HCT116 (cell line): ENCODE measurements at regions not wholly inside any gene's neighbourhood (a gene's known extent, or its start where the extent isn't known, plus 50 kb on each side); places are given as distances from the start of the nearest gene placed in this dataset.

Experiments
- ATAC-seq: fragments of 200-7000 bp; cut with Tn5 transposase; 2 replicates; pipeline ENCODE4 v1.9.1; 2020; ENCODE audit warnings: mild to moderate bottlenecking, moderate library complexity
- BruUV-seq: library from RNA; stranded (reverse); fragments of 400-500 nt; replicated peaks from 2 replicates; lab custom pipeline; 2021; lab: Mats Ljungman, UMichigan
- CTCF ChIA-PET: fragments of 300-600 bp; sonication (Branson Sonifier 250); formaldehyde crosslinking; loops from one replicate; lab custom pipeline; 2021; ENCODE audit warnings: antibody characterized with exemption; lab: Charles Lee
- POLR2A ChIA-PET: fragments of 300-600, 350-600 bp; sonication (Branson Sonifier 250); formaldehyde crosslinking; loops from one replicate; lab custom pipeline; 2021; ENCODE audit warnings: antibody characterized with exemption; lab: Charles Lee
- RAD21 ChIA-PET, 2 experiments: fragments of 300-600 bp; sonication (Branson Sonifier 250); formaldehyde crosslinking; loops; one replicate each; lab custom pipeline; 2023; ENCODE audit warnings: low total read pairs in 2 of 2; ENCODE audit not compliant: uncharacterized antibody in 2 of 2, unreplicated experiment in 2 of 2, low non-redundant PET in 1 of 2; lab: Charles Lee
- DNase-seq: peaks from one replicate; pipeline ENCODE4 v3.0.0-alpha.2; 2010; ENCODE audit warnings: low read depth, low spot score
- H2AFZ ChIP-seq: fragments of 200-600 bp; shearing (Covaris generic), sonication (generic); 2 replicates; pipeline ENCODE4 v1.6.1; 2017; ENCODE audit warnings: low read depth, mixed run types, mixed read lengths, antibody characterized with exemption, low read length; ENCODE audit not compliant: poor library complexity, severe bottlenecking
- H3K27ac ChIP-seq: 2 replicates; pipeline ENCODE4 v1.5.1; 2012; ENCODE audit warnings: low read depth, low read length
- H3K27me3 ChIP-seq: fragments of 200-600 bp; sonication (generic); 2 replicates; pipeline ENCODE4 v1.6.1; 2016; ENCODE audit warnings: mixed run types, low read length, mixed read lengths; ENCODE audit not compliant: insufficient read depth
- H3K36me3 ChIP-seq, 2 experiments: fragments of 200-500 bp in 1 of 2; fragments of 200-600 bp in 1 of 2; sonication (Bioruptor generic) in 1 of 2; sonication (generic) in 1 of 2; 2 replicates each; pipeline versions ENCODE4 v1.5.1 to v1.6.1; 2014 to 2016; ENCODE audit warnings: low read length in 2 of 2, inconsistent platforms in 1 of 2, mixed read lengths in 1 of 2, mixed run types in 1 of 2; ENCODE audit not compliant: insufficient read depth in 2 of 2, control insufficient read depth in 1 of 2
- H3K4me1 ChIP-seq, 2 experiments: fragments of 200-600 bp in 1 of 2; sonication (generic) in 1 of 2; 2 replicates each; pipeline versions ENCODE4 v1.5.1 to v1.6.1; 2012 to 2017; ENCODE audit warnings: low read length in 2 of 2, inconsistent platforms in 1 of 2, mild to moderate bottlenecking in 1 of 2, mixed read lengths in 1 of 2, mixed run types in 1 of 2, moderate library complexity in 1 of 2; ENCODE audit not compliant: insufficient read depth in 2 of 2, control insufficient read depth in 1 of 2
- H3K4me2 ChIP-seq: fragments of 200-600 bp; sonication (generic); 2 replicates; pipeline ENCODE4 v1.6.1; 2017; ENCODE audit warnings: mixed run types, low read length, mixed read lengths
- H3K4me3 ChIP-seq, 2 experiments: fragments of 200-600 bp in 1 of 2; sonication (generic) in 1 of 2; replicated peaks in 1 of 2; 2 replicates each; pipeline ENCODE4 v1.5.1; 2011 to 2016; ENCODE audit warnings: low read length in 2 of 2, control low read depth in 1 of 2, low read depth in 1 of 2, mild to moderate bottlenecking in 1 of 2, mixed read lengths in 1 of 2, mixed run types in 1 of 2
- H3K79me2 ChIP-seq: fragments of 200-600 bp; sonication (generic); 2 replicates; pipeline ENCODE4 v1.6.1; 2017; ENCODE audit warnings: mild to moderate bottlenecking, mixed run types, low read length, moderate library complexity, mixed read lengths; ENCODE audit not compliant: insufficient read depth
- H3K9ac ChIP-seq: fragments of 200-600 bp; sonication (generic); 2 replicates; pipeline ENCODE4 v1.6.1; 2016; ENCODE audit warnings: low read length, mixed read lengths
- H3K9me2 ChIP-seq: fragments of 200-600 bp; sonication (generic), shearing (Covaris generic); 2 replicates; pipeline ENCODE4 v1.6.1; 2017; ENCODE audit warnings: mixed run types, mild to moderate bottlenecking, moderate library complexity; ENCODE audit not compliant: insufficient read depth
- H3K9me3 ChIP-seq, 2 experiments: fragments of 200-500 bp in 1 of 2; fragments of 200-600 bp in 1 of 2; sonication (Bioruptor generic) in 1 of 2; sonication (generic) in 1 of 2; 2 replicates each; pipeline ENCODE4 v1.6.1; 2014 to 2017; ENCODE audit warnings: low read length in 2 of 2, mixed read lengths in 2 of 2, inconsistent platforms in 1 of 2, low read depth in 1 of 2, mild to moderate bottlenecking in 1 of 2, mixed run types in 1 of 2, moderate library complexity in 1 of 2; ENCODE audit not compliant: control insufficient read depth in 1 of 2, insufficient read depth in 1 of 2
- H4K20me1 ChIP-seq: fragments of 200-600 bp; sonication (generic), shearing (Covaris generic); 2 replicates; pipeline ENCODE4 v1.6.1; 2017; ENCODE audit warnings: mixed run types, mild to moderate bottlenecking, moderate library complexity; ENCODE audit not compliant: insufficient read depth
- ATF3 ChIP-seq: IDR thresholded peaks from 2 replicates; pipeline ENCODE4 v1.6.1; 2012
- CBX3 ChIP-seq: IDR thresholded peaks from 2 replicates; pipeline ENCODE4 v1.6.1; 2012; ENCODE audit warnings: low read depth
- CEBPB ChIP-seq: IDR thresholded peaks from 2 replicates; pipeline ENCODE4 v1.6.1; 2012; ENCODE audit warnings: low read depth
- CTCF ChIP-seq, 3 experiments: fragments of 200-600 bp in 1 of 3; sonication (generic) in 1 of 3; IDR thresholded peaks in 2 of 3; conservative IDR thresholded peaks in 1 of 3; 2 replicates each; pipeline ENCODE4 v1.5.1; 2012 to 2017; ENCODE audit warnings: low read depth in 2 of 3, low read length in 2 of 3, antibody characterized with exemption in 1 of 3, borderline replicate concordance in 1 of 3, control low read depth in 1 of 3, mild to moderate bottlenecking in 1 of 3, mixed read lengths in 1 of 3, mixed run types in 1 of 3, moderate library complexity in 1 of 3; ENCODE audit not compliant: insufficient read depth in 1 of 3
- EGR1 ChIP-seq: IDR thresholded peaks from 2 replicates; pipeline ENCODE4 v1.6.1; 2012; ENCODE audit warnings: low read depth
- ELF1 ChIP-seq: IDR thresholded peaks from 2 replicates; pipeline ENCODE4 v1.6.1; 2012; ENCODE audit warnings: low read depth, borderline replicate concordance
- EZH2 ChIP-seq: fragments of 200-600 bp; sonication (generic); IDR thresholded peaks from 2 replicates; pipeline ENCODE4 v1.6.1; 2017; ENCODE audit warnings: antibody characterized with exemption, mixed run types
- FOSL1 ChIP-seq: IDR thresholded peaks from 2 replicates; pipeline ENCODE4 v1.6.1; 2012; ENCODE audit warnings: low read depth
- JUND ChIP-seq: IDR thresholded peaks from 2 replicates; pipeline ENCODE4 v1.6.1; 2012
- MAX ChIP-seq: IDR thresholded peaks from 2 replicates; pipeline ENCODE4 v1.6.1; 2012
- POLR2A ChIP-seq: IDR thresholded peaks from 2 replicates; pipeline ENCODE4 v1.7.0; 2011; ENCODE audit warnings: borderline replicate concordance; ENCODE audit not compliant: insufficient read depth, insufficient read length; ENCODE audit errors: extremely low read depth
- RAD21 ChIP-seq: IDR thresholded peaks from 2 replicates; pipeline ENCODE4 v1.6.1; 2012; ENCODE audit warnings: low read depth, mild to moderate bottlenecking
- SIN3A ChIP-seq: IDR thresholded peaks from 2 replicates; pipeline ENCODE4 v1.6.1; 2012; ENCODE audit warnings: low read depth
- SRF ChIP-seq: IDR thresholded peaks from 2 replicates; pipeline ENCODE4 v1.6.1; 2012; ENCODE audit warnings: low read depth
- YY1 ChIP-seq: IDR thresholded peaks from 2 replicates; pipeline ENCODE4 v1.6.1; 2011; ENCODE audit warnings: low read length, low read depth, moderate library complexity, mild to moderate bottlenecking; ENCODE audit not compliant: insufficient replicate concordance; ENCODE audit errors: extremely low read depth
- ZFX ChIP-seq: fragments of 450-650 bp; IDR thresholded peaks from 2 replicates; pipeline ENCODE4 v1.6.1; 2017
- intact Hi-C: fragments of 100-400 bp; cut with micrococcal nuclease; formaldehyde crosslinking; loops from 2 replicates; pipeline ENCODE4 v1.10.0; 2022

GRCh38 chr1:239169276-239169675 is 217.1 kb upstream of the CHRM3 start:
- no peak for TF ChIP-seq POLR2A
- TF ChIP-seq SRF: no peak
- Histone ChIP-seq H3K9me2 (no peaks in the 10 kb centered on the region), H3K9ac (no peak overlapping the region), H3K4me2 (no peak overlapping the region), H3K4me3 (no peak overlapping the region), H3K9me3 (peaks cover 3 to 28% of the 10 kb centered on the region in 2 experiments; a peak in 2 of 4 replicates), H3K36me3 (no peaks in the 10 kb centered on the region), H2AFZ (no peak overlapping the region), H3K79me2 (no peaks in the 10 kb centered on the region), H4K20me1 (no peaks in the 10 kb centered on the region), H3K27me3 (no peaks in the 10 kb centered on the region), H3K4me1 (no peaks in the 10 kb centered on the region), H3K27ac (no peak overlapping the region)
- POLR2A ChIA-PET: no interaction called here
- intact Hi-C loops: no loop called here
- BruUV-seq: no TSS peak
- CTCF ChIA-PET: no interaction called here
- ATAC-seq (no peak), DNase-seq (no peak)
- RAD21 ChIA-PET: no interaction called here

- Histone ChIP-seq H3K4me2 (no peak overlapping the region), H3K9me3 (peaks cover 3 to 28% of the 10 kb centered on the region in 2 experiments; a peak in 3 of 4 replicates), H3K79me2 (no peaks in the 10 kb centered on the region), H3K27me3 (no peaks in the 10 kb centered on the region), H4K20me1 (no peaks in the 10 kb centered on the region), H3K4me3 (no peak overlapping the region), H3K4me1 (no peaks in the 10 kb centered on the region), H2AFZ (no peak overlapping the region), H3K36me3 (no peaks in the 10 kb centered on the region), H3K9ac (no peak overlapping the region), H3K27ac (no peak overlapping the region), H3K9me2 (no peaks in the 10 kb centered on the region)
- POLR2A ChIA-PET: no interaction called here
- RAD21 ChIA-PET: no interaction called here
- ATAC-seq (no peak), DNase-seq (no peak)
- intact Hi-C loops: no loop called here
- no TSS peak for BruUV-seq
- CTCF ChIA-PET: no interaction called here
- no peak for TF ChIP-seq EGR1
- no peak for TF ChIP-seq POLR2A
- no peak for TF ChIP-seq ELF1
- no peak for TF ChIP-seq JUND
- no peak for TF ChIP-seq ZFX
- no peak for TF ChIP-seq SIN3A
- TF ChIP-seq CBX3: no peak
- TF ChIP-seq FOSL1: no peak
- no peak for TF ChIP-seq EZH2
- no peak for TF ChIP-seq CEBPB
- TF ChIP-seq MAX: no peak
- no peak for TF ChIP-seq SRF
- no peak for TF ChIP-seq RAD21
- no peak for TF ChIP-seq YY1
- TF ChIP-seq ATF3: no peak
- no peak for TF ChIP-seq CTCF (IDR thresholded peaks at IDR 0.05 in 2 of 3, conservative IDR thresholded peaks at IDR 0.05 in 1 of 3; ENCODE audit: borderline replicate concordance in 1 of 3, insufficient read depth in 1 of 3, low read depth in 2 of 3, low read length in 2 of 3)
These were observed 221.8 kb upstream of the CHRM3 start for GRCh38 chr1:239164451-239165180.
